HG03025 (cell line): ENCODE measurements at regions not wholly inside any gene's neighbourhood (a gene's known extent, or its start where the extent isn't known, plus 50 kb on each side); places are given as distances from the start of the nearest gene placed in this dataset.
"Not testable (repeated sequence)": the region's sequence is repeated elsewhere in the genome, so short reads cannot be mapped to it uniquely, and the experiment has no call there.

Experiments used
- ATAC-seq: cut with Tn5 transposase; IDR thresholded peaks from one replicate; pipeline ENCODE4 v1.9.1; 2021; ENCODE audit warnings: mild to moderate bottlenecking, moderate library complexity; ENCODE audit not compliant: unreplicated experiment, low FRiP score

GRCh38 chr14:87450193-87450592, 542.8 kb downstream of the GALC start:
- no peak for ATAC-seq

- ATAC-seq, result no peak
Measured at GRCh38 chr14:87449016-87449415, 544.0 kb downstream of the GALC start.

GRCh38 chr14:87443787-87444186, 549.2 kb downstream of the GALC start:
- ATAC-seq, result no peak

GRCh38 chr14:87443039-87443438, 549.9 kb downstream of the GALC start:
- no peak for ATAC-seq

GRCh38 chr14:87437158-87437557, 555.8 kb downstream of the GALC start:
- ATAC-seq, result no peak

GRCh38 chr14:87434680-87435079, 558.3 kb downstream of the GALC start:
- no peak for ATAC-seq

- ATAC-seq, result no peak
Measured at GRCh38 chr14:87434011-87434410, 559.0 kb downstream of the GALC start.

- ATAC-seq, result no peak
Measured at GRCh38 chr14:87432698-87433097, 560.3 kb downstream of the GALC start.

- ATAC-seq, result no peak
Measured at GRCh38 chr14:87430810-87431209, 562.2 kb downstream of the GALC start.

- ATAC-seq, result no peak
Measured at GRCh38 chr14:87430214-87430613, 562.8 kb downstream of the GALC start.

- no peak for ATAC-seq
Measured at GRCh38 chr14:87419925-87420324, 573.1 kb downstream of the GALC start.

- ATAC-seq, result no peak
Measured at GRCh38 chr14:87411370-87411769, 581.6 kb downstream of the GALC start.

GRCh38 chr14:87409393-87409792, 583.6 kb downstream of the GALC start:
- no peak for ATAC-seq

- ATAC-seq, result no peak
Measured at GRCh38 chr14:87407344-87407743, 585.6 kb downstream of the GALC start.

- no peak for ATAC-seq
Measured at GRCh38 chr14:87405563-87405962, 587.4 kb downstream of the GALC start.

- ATAC-seq, result no peak
Measured at GRCh38 chr14:87397499-87397898, 595.5 kb downstream of the GALC start.

- ATAC-seq, result no peak
Measured at GRCh38 chr14:87391066-87391465, 601.9 kb downstream of the GALC start.

- ATAC-seq, result no peak
Measured at GRCh38 chr14:87388946-87389345, 604.0 kb downstream of the GALC start.

- ATAC-seq, result no peak
Measured at GRCh38 chr14:87387806-87388205, 605.2 kb downstream of the GALC start.

- no peak for ATAC-seq
Measured at GRCh38 chr14:87386524-87386923, 606.5 kb downstream of the GALC start.

- no peak for ATAC-seq
Measured at GRCh38 chr14:87380054-87380453, 612.9 kb downstream of the GALC start.

- no peak for ATAC-seq
Measured at GRCh38 chr14:87368751-87369150, 624.2 kb downstream of the GALC start.

- not testable (repeated sequence) for ATAC-seq
Measured at GRCh38 chr14:87360246-87360645, 632.7 kb downstream of the GALC start.
